Astrocyte of the cerebellum (primary cell): ENCODE measurements at regions not wholly inside any gene's neighbourhood (a gene's known extent, or its start where the extent isn't known, plus 50 kb on each side); places are given as distances from the start of the nearest gene placed in this dataset.

Source experiments
- DNase-seq: peaks from one replicate; pipeline ENCODE4 v3.0.0-alpha.2; 2011; ENCODE audit warnings: low read depth
- H3K4me3 ChIP-seq: 2 replicates; pipeline ENCODE4 v1.5.1; 2011; ENCODE audit warnings: mild to moderate bottlenecking, low read depth, low read length, moderate library complexity
- in situ Hi-C: cut with HindIII; loops from 2 replicates; pipeline ENCODE4 v1.10.0; 2017; ENCODE audit warnings: low sequenced_read_pairs
- TF ChIP-seq, protein P1 (sequence below): IDR thresholded peaks from 2 replicates; pipeline ENCODE4 v1.5.1; 2012; ENCODE audit warnings: low read length, low read depth, moderate library complexity, mild to moderate bottlenecking; ENCODE audit errors: missing control alignments

DNA sequence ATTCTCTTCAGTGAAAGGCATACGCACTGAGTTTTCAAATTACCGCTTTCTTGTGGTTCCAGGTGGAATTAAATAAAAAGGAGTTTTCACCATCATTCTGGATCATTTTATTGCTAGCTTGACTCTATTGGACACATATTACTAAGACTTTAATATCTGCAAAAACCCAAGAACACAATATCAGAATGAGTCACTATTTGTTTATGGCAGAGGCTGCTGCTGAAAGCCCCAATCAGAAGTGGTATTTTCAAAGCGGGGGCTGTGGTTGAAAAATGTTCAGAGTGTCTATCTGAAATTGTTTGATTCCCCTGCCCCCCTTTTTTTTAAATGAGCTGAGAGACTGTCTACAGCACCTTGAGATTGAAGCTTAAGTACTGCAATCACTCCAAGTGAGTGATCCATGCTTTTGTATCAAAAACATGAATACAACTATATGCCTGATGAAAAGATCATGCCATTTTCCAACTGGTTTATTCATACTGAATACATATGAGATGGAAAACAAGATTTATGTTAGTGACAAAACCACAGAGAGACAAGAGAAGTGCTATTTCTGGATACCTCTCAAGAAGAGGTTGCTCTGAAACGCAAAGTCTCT, 376.4 kb downstream of the HTR7 start:
- in situ Hi-C loops = no loop called here
- H3K4me3 ChIP-seq = no peak overlapping the region
- DNase-seq = no peak
- TF ChIP-seq, protein P1, sequence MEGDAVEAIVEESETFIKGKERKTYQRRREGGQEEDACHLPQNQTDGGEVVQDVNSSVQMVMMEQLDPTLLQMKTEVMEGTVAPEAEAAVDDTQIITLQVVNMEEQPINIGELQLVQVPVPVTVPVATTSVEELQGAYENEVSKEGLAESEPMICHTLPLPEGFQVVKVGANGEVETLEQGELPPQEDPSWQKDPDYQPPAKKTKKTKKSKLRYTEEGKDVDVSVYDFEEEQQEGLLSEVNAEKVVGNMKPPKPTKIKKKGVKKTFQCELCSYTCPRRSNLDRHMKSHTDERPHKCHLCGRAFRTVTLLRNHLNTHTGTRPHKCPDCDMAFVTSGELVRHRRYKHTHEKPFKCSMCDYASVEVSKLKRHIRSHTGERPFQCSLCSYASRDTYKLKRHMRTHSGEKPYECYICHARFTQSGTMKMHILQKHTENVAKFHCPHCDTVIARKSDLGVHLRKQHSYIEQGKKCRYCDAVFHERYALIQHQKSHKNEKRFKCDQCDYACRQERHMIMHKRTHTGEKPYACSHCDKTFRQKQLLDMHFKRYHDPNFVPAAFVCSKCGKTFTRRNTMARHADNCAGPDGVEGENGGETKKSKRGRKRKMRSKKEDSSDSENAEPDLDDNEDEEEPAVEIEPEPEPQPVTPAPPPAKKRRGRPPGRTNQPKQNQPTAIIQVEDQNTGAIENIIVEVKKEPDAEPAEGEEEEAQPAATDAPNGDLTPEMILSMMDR = no peak

DNA sequence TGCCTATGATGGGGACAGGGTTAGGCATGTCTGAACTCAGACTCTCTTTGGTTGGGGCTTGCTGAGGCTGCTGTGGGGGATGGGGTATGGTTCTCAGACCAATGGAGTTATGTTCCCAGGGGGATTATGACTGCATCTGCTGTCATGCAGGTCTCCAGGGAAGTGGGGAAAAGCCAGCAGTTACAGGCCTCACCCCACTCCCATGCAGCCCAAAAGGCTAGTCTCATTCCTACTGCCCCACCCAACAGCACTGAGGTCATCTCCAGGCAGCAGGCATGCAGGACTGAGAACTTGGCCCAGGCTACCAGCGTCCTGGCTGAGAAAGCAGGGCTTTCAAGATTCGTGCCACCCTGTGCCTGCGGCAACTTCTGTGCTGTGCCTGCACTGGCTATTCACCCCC, 373.3 kb downstream of the HTR7 start:
- no peak for DNase-seq
- in situ Hi-C loops = no loop called here
- H3K4me3 ChIP-seq = no peak overlapping the region
- TF ChIP-seq, protein P1 = no peak

DNA sequence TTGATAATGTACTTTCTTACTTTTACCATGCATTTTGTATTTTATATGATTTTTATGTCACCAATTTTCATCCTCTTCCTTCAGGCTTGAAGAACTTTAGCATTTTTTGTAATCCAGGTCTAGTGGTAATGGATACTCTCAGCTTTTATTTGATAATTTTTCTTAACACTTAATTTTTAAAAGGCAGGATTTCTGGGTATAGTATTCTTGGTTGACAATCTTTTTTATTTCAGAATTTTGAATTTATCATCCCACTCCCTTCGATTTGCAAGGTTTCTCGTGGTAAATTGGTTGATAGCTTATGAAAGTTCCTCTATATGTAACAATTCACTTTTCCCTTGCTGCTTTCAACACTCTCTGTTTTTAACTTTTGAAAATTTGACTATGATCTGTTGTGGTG, 363.7 kb downstream of the HTR7 start:
- no peak overlapping the region for H3K4me3 ChIP-seq
- DNase-seq = no peak
- in situ Hi-C loops = no loop called here
- TF ChIP-seq, protein P1 = no peak

DNA sequence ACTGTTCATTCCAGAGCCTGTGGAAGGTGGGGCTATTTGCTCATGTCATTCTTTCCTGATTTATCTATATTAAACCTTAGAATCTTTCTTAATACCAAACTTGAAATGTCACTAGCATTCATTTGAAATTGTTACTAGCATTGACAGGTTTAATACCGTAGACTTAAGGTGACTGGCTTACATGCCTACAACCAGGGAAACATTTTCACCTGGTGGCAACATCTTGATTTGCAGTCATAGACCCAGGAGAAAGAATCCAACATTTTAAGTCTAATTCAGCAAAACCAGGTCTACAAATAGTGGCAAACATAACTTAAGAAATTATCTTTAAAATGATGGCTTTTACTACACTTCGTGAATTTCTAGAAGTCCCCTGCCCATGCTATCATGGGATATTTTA, 353.7 kb downstream of the HTR7 start:
- in situ Hi-C loops = no loop called here
- no peak overlapping the region for H3K4me3 ChIP-seq
- TF ChIP-seq, protein P1 = no peak
- no peak for DNase-seq

DNA sequence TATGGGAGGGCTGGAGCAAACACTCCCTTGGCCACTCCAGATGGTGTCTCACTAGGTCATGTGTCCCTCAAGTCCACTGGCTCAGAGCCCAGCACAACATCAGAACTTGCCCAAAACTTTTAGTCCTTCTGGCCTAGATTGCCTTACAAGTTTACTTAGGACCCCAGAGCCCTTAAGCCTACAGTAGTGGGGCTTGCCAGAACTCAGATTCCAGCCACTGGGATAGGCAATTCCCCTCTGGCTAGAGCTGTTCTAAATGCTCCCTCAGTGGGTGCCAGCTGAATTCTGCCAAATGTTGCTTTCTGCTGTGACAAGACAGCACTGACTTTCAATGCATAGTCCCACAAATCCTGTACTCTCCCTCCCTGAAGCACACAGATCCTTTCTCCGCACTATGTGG, 331.1 kb downstream of the HTR7 start:
- in situ Hi-C loops = no loop called here
- no peak overlapping the region for H3K4me3 ChIP-seq
- TF ChIP-seq, protein P1 = no peak
- no peak for DNase-seq

DNA sequence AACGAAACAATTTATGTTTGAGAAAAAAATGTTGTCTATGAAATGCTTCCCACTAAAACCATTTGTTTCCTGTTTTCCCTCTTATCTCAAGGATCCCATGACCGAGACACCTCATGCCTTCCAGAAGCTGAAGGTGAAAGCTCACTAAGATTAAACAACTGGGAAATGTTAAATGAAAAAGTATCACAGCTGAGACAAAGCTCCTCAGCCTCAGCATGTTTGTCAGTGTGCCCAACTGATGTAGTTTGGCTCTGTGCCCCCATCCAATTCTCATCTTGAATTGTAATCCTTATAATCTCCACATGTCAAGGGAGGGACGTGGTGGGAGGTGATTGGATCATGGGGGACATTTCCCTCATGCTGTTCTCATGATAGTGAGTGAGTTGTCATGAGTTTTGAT, 327.3 kb downstream of the HTR7 start:
- TF ChIP-seq, protein P1 = no peak
- no peak overlapping the region for H3K4me3 ChIP-seq
- in situ Hi-C loops = no loop called here
- no peak for DNase-seq
